ENCODE measurements at regions not wholly inside any gene's neighbourhood (a gene's known extent, or its start where the extent isn't known, plus 50 kb on each side); places are given as distances from the start of the nearest gene placed in this dataset.

GRCh38 chr13:63497601-63498000 is 2082.0 kb upstream of the PCDH20 start:
- Mint-ChIP-seq H3K4me1 (ENCODE audit: low read depth, unreplicated experiment) (peaks cover 1% of the 10 kb centered on the region), H3K36me3 (ENCODE audit: low read depth, unreplicated experiment) (no peaks in the 10 kb centered on the region), H3K9me3 (ENCODE audit: unreplicated experiment) (no peaks in the 10 kb centered on the region), H3K27me3 (ENCODE audit: low read depth, unreplicated experiment) (no peaks in the 10 kb centered on the region), H3K27ac (ENCODE audit: unreplicated experiment) (peak overlapping the region; percentile 12), H3K4me3 (ENCODE audit: unreplicated experiment) (no peak overlapping the region)
- Histone ChIP-seq H3K4me3 (ENCODE audit: insufficient read depth, low read depth, low read length) (no peak overlapping the region), H3K79me2 (ENCODE audit: insufficient read depth, low read length) (no peaks in the 10 kb centered on the region), H3K27me3 (ENCODE audit: insufficient read depth, low read length) (no peaks in the 10 kb centered on the region), H3K4me1 (ENCODE audit: insufficient read depth, low read length) (peaks cover 3% of the 10 kb centered on the region), H4K20me1 (ENCODE audit: insufficient read depth, low read length) (no peaks in the 10 kb centered on the region), H2AFZ (ENCODE audit: low read depth, low read length) (no peak overlapping the region), H3K27ac (ENCODE audit: low read depth, low read length) (no peak overlapping the region), H3K36me3 (ENCODE audit: insufficient read depth, low read length) (no peaks in the 10 kb centered on the region), H3K4me2 (ENCODE audit: low read length) (no peak overlapping the region), H3K9me3 (ENCODE audit: insufficient read depth, low read depth, low read length) (no peaks in the 10 kb centered on the region), H3K9ac (ENCODE audit: low read length) (no peak overlapping the region)
- TF ChIP-seq EZH2 (IDR thresholded peaks at IDR 0.05; ENCODE audit: insufficient read depth, low read length): no peak
- no peak for TF ChIP-seq CTCF (IDR thresholded peaks at IDR 0.05; ENCODE audit: insufficient read depth, low read depth, low read length)
- DNase-seq (ENCODE audit: low read depth) (no peak), FAIRE-seq (no peak)

GRCh38 chr13:63492604-63493003 is 2077.0 kb upstream of the PCDH20 start:
- peaks cover 3% of the 10 kb centered on the region for H3K4me1 ChIP-seq (ENCODE audit: insufficient read depth, low read length)
- H3K27me3 ChIP-seq (ENCODE audit: insufficient read depth, low read length): no peaks in the 10 kb centered on the region
- Mint-ChIP-seq H3K4me3 (ENCODE audit: unreplicated experiment) (no peak overlapping the region), H3K27ac (ENCODE audit: unreplicated experiment) (no peak overlapping the region), H3K9me3 (ENCODE audit: unreplicated experiment) (no peaks in the 10 kb centered on the region), H3K36me3 (ENCODE audit: low read depth, unreplicated experiment) (no peaks in the 10 kb centered on the region), H3K4me1 (ENCODE audit: low read depth, unreplicated experiment) (no peaks in the 10 kb centered on the region), H3K27me3 (ENCODE audit: low read depth, unreplicated experiment) (no peaks in the 10 kb centered on the region)
- no peak overlapping the region for H3K9ac ChIP-seq (ENCODE audit: low read length)
- H3K27ac ChIP-seq (ENCODE audit: low read depth, low read length): no peak overlapping the region
- no peak overlapping the region for H3K4me2 ChIP-seq (ENCODE audit: low read length)
- no peaks in the 10 kb centered on the region for H3K36me3 ChIP-seq (ENCODE audit: insufficient read depth, low read length)
- no peaks in the 10 kb centered on the region for H4K20me1 ChIP-seq (ENCODE audit: insufficient read depth, low read length)
- FAIRE-seq (no peak), DNase-seq (ENCODE audit: low read depth) (no peak)
- H3K9me3 ChIP-seq (ENCODE audit: insufficient read depth, low read depth, low read length): no peaks in the 10 kb centered on the region
- H2AFZ ChIP-seq (ENCODE audit: low read depth, low read length): no peak overlapping the region
- TF ChIP-seq CTCF (IDR thresholded peaks at IDR 0.05; ENCODE audit: insufficient read depth, low read depth, low read length): no peak
- no peak for TF ChIP-seq EZH2 (IDR thresholded peaks at IDR 0.05; ENCODE audit: insufficient read depth, low read length)
- H3K79me2 ChIP-seq (ENCODE audit: insufficient read depth, low read length): no peaks in the 10 kb centered on the region
- H3K4me3 ChIP-seq (ENCODE audit: insufficient read depth, low read depth, low read length): no peak overlapping the region

- H3K27me3 ChIP-seq (ENCODE audit: insufficient read depth, low read length): no peaks in the 10 kb centered on the region
- Mint-ChIP-seq H3K27me3 (ENCODE audit: low read depth, unreplicated experiment) (no peaks in the 10 kb centered on the region), H3K4me3 (ENCODE audit: unreplicated experiment) (no peak overlapping the region), H3K27ac (ENCODE audit: unreplicated experiment) (no peak overlapping the region), H3K4me1 (ENCODE audit: low read depth, unreplicated experiment) (no peaks in the 10 kb centered on the region), H3K36me3 (ENCODE audit: low read depth, unreplicated experiment) (no peaks in the 10 kb centered on the region), H3K9me3 (ENCODE audit: unreplicated experiment) (peaks cover 7% of the 10 kb centered on the region)
- no peaks in the 10 kb centered on the region for H4K20me1 ChIP-seq (ENCODE audit: insufficient read depth, low read length)
- FAIRE-seq (no peak), DNase-seq (ENCODE audit: low read depth) (no peak)
- H3K4me1 ChIP-seq (ENCODE audit: insufficient read depth, low read length): peaks cover 3% of the 10 kb centered on the region
- no peak for TF ChIP-seq CTCF (IDR thresholded peaks at IDR 0.05; ENCODE audit: insufficient read depth, low read depth, low read length)
- TF ChIP-seq EZH2 (IDR thresholded peaks at IDR 0.05; ENCODE audit: insufficient read depth, low read length): no peak
- H3K9ac ChIP-seq (ENCODE audit: low read length): no peak overlapping the region
- H3K9me3 ChIP-seq (ENCODE audit: insufficient read depth, low read depth, low read length): no peaks in the 10 kb centered on the region
- H3K4me2 ChIP-seq (ENCODE audit: low read length): no peak overlapping the region
- H3K79me2 ChIP-seq (ENCODE audit: insufficient read depth, low read length): no peaks in the 10 kb centered on the region
- H2AFZ ChIP-seq (ENCODE audit: low read depth, low read length): no peak overlapping the region
- H3K4me3 ChIP-seq (ENCODE audit: insufficient read depth, low read depth, low read length): no peak overlapping the region
- no peak overlapping the region for H3K27ac ChIP-seq (ENCODE audit: low read depth, low read length)
- no peaks in the 10 kb centered on the region for H3K36me3 ChIP-seq (ENCODE audit: insufficient read depth, low read length)
Observed at GRCh38 chr13:63490149-63490548, 2074.5 kb upstream of the PCDH20 start.

Measured in astrocyte (in vitro differentiated cells and primary cell).